HG03457 (cell line): ENCODE measurements at regions not wholly inside any gene's neighbourhood (a gene's known extent, or its start where the extent isn't known, plus 50 kb on each side); places are given as distances from the start of the nearest gene placed in this dataset.
"Not testable (repeated sequence)": the region's sequence is repeated elsewhere in the genome, so short reads cannot be mapped to it uniquely, and the experiment has no call there.

Experiments used
- ATAC-seq: cut with Tn5 transposase; IDR thresholded peaks from one replicate; pipeline ENCODE4 v1.9.1; 2021; ENCODE audit warnings: moderate number of reproducible peaks; ENCODE audit not compliant: unreplicated experiment

- ATAC-seq, result no peak
These were observed 106.7 kb downstream of the RAP2B start for GRCh38 chr3:153268564-153269279.

DNA sequence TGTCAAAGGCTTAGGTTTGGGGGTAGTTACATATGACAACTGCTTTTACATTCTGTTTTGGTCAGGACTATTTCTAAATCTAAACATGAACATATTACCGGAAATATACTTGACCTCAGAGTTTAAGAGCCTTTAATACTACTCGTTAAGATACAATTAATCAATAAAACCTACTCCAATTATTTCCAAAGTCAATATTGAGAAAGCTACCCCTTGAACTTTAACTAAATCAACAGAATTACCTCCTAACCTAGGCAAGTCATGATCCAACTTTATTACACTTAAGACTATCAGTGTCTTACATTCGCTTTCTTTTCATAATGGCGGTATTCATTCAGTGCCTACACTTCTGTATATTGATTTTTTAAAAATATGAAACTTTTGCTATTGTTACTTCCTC is 107.7 kb downstream of the RAP2B start:
- no peak for ATAC-seq

- ATAC-seq, result no peak
These were observed 111.2 kb downstream of the RAP2B start for GRCh38 chr3:153273217-153273616.

GRCh38 chr3:153273767-153274435 is 111.9 kb downstream of the RAP2B start:
- ATAC-seq, result no peak

- no peak for ATAC-seq
These were observed 112.5 kb downstream of the RAP2B start for GRCh38 chr3:153274561-153274960.

- ATAC-seq, result no peak
These were observed 113.5 kb downstream of the RAP2B start for GRCh38 chr3:153275514-153275913.

GRCh38 chr3:153277029-153277428 is 115.0 kb downstream of the RAP2B start:
- no peak for ATAC-seq

DNA sequence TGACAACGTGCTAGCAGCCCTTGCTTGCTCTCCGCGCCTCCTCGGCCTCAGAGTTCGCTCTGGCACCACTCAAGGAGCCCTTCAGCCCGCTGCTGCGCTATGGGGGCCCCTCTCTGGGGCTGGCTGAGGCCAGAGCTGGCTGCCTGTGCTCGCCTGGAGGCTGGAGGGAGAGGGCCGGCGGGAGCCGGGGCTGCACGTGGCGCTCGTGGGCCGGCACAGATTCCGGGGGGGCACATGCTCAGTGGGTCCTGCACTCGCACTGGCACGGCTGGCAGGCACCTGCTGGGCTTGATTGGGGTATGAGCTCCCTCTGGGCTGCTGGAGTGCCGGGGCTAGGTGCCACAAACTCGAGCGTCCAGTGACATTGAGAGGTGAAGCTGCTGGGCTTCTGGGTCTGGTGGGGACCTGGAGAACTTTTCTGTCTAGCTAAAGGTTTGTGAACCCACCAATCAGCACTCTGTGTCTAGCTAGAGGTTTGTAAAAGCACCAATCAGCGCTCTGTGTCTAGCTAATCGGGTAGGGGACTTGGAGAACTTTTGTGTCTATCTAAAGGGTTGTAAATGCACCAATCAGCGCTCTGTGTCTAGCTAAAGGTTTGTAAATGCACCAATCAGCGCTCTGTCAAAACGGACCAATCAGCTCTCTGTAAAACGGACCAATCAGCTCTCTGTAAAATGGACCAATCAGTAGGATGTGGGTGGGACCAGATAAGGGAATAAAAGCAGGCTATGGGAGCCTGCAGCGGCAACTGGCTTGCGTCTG is 119.4 kb downstream of the RAP2B start:
- not testable (repeated sequence) for ATAC-seq

DNA sequence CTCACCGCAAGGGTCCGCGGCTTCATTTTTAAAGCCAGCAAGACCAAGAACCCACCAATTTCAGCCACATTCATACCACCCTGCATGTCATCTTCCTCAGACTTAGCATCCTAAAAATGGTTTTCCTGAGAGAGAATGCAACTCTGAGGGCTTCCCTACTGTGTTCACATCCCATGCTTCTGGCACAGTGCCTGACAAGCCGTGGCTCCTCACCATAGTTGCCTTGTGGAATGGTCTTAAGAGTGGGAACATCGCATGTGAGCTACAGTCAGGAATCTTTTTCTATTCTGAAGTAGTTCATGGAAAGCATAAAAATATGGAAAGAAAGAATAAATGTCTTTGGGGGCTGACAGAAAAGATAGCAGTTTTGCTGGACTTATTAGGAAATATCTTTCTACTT is 120.3 kb downstream of the RAP2B start:
- no peak for ATAC-seq

GRCh38 chr3:153284282-153284938 is 122.4 kb downstream of the RAP2B start:
- ATAC-seq, result no peak

DNA sequence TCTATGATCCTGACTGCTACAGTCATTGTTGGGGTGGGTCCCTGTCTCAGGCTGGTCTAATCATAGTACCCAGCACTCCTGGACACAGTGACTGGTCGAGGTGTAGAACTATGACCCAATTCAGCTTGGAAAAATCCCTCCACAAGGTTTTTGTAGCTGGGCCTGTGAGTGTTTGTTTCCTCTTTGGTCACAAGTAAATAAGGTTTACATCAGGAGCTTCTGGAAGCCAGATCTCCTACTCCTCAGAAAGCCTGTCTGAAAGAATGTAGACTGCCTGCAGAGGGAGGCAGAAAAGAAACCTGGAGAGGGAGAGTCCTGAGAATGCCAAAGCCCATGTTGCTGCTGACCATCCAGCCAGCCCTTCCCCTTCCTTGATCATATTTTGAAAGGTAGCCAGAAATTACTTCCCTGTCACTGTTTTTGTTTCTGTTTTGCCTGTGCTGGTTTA is 123.2 kb downstream of the RAP2B start:
- no peak for ATAC-seq

DNA sequence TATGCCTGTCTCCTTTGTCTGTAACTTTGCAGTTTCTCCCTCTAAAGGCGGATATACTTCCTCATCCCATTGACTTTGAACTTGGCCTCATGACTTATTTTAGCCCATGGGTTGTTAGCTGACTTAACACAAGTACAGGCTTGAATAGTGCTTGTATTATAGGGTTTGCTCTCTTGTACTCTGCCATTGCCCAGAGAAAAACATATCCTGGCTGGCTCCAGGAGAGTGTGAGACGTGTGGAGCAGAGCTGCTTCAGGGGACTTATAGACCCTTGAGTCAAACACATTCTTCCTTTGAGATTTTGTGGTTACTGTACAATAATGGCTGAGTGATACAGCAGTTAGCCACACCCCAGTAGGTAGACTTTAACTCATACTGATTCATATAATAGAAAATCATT is 124.0 kb downstream of the RAP2B start:
- ATAC-seq, result no peak

- no peak for ATAC-seq
These were observed 125.0 kb downstream of the RAP2B start for GRCh38 chr3:153287017-153287416.

DNA sequence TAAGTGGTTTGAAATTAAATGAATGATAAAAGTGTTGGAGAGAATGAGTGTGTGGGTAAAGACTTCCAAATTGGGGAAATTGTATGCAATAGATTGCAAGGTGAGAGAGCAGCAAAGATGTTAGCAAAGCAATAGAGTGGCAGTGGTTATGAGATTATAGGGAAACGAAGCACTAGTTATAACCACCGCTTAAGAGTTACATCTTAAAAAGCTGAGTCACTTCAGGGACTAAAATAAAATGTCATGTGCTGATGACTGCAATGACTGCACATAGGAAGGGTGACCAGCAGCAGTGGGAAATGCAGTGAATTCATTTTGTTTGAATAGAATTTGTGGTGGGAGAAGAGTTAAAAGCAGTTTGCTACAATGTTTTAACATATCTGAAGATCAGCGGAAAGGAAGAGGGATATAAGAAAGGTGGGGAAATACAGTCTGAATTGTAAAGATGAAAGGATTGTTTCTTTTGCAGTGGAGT is 127.3 kb downstream of the RAP2B start:
- no peak for ATAC-seq

DNA sequence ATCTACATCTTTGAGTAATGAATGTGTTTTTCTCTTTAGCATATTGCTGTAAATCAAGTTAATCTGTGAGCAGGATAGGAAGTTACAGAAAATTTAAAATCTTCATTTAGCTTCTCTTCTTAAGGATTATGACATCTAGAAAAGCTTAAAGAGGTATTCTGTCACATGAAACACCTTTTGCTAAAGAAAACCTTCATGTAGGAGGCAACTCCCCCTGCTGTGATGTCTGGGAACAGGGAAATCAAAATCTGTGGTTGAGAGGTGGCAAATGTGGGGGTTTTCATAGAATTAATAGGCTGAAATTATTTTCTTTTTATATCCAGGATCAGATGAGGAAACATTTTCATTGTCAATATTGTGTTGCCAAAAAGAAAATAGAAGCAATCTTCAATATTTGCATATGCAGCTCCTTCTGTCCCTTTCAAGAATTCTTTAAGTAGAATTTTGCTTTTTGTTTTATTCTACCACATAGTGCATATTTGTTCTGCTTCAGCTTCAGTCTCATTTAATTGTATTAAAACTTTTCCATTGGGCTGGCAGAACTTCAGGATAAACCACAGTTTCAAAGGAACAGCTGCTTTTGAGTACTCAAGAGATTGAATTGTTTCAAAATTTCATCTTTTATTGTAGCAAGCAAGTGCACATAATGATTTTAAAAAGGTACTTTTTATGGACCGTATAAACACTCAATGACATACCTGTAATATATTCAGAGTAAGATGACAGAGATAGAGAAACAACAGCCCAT is 128.4 kb downstream of the RAP2B start:
- no peak for ATAC-seq

GRCh38 chr3:153291059-153291685 is 129.1 kb downstream of the RAP2B start:
- ATAC-seq, result no peak

DNA sequence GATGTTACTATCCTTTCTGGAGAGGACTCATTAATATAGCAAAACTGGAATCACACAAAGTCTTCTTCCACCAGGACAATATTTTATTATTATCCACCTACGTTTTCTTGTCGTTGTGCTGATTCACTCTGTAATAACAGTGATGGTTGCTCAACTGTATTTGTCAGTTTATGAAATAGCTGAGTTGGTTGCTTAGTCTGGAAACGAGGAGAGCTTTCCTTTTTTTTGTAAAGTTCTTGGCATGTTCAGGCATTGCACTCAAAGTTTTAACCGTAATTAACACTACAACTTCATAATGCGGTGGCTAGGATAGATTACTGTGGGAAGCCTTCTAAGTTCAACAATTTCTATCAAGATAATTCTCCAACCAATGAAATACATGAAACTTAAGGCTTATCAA is 131.2 kb downstream of the RAP2B start:
- ATAC-seq, result no peak

DNA sequence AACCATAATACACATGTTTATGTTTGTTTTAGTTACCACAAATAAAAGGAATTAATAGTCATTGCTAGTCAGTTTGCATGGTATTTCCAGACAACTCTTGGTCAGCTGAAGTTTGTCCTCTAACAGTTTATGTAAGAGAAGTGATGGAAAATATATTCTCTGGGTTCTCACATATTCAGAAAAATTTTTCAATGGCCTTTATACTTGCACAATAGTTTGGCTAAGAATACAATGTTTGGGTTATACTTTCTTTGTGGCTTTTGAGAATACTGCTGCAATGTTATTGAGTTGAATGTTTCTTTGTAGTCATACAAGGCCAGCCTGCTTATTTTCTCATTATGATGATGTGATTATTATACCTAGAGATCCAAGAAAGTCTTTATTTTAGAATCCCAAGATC is 133.9 kb downstream of the RAP2B start:
- ATAC-seq, result no peak

DNA sequence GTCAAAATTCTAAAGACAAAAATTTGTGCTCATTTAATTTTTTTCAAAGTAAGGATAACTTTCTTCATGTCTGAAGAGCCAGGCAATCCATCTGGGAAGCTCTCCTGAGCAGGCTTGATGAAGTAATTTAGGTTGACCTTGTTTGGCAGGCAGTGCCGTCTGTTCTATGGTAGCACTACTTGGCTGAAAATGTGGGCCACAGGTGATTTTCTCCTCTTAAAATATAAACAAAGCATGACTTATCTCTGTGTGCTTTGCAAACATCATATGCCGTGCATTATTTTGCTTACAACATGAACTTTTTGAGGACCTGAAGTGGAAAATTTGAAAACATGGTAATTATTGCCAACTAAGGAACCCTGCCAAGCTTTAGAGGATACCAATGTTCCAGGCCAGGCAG is 143.2 kb downstream of the RAP2B start:
- no peak for ATAC-seq

DNA sequence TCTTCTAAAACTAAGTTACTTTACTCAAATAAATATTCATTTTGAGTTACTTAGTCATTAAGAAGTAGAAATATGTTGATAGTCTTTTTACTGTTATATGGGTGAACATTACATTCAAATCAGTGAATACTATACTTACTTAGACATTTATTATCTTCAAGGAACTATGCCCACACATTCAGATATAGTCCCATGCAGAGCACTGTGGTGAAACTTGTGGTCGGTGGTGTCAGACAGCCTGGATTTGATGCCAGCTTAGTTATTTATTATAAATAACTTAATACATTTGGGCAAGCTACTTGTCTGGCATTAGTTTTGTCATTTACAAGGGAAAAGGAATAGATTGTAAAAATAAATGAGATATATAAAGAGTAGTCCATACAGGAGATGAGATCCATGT is 149.5 kb downstream of the RAP2B start:
- ATAC-seq, result no peak
